B cell (primary cell): ENCODE measurements at regions not wholly inside any gene's neighbourhood (a gene's known extent, or its start where the extent isn't known, plus 50 kb on each side); places are given as distances from the start of the nearest gene placed in this dataset.

ENCODE experiments used
- EZH2 ChIP-seq: IDR thresholded peaks from 2 replicates; pipeline ENCODE4 v1.6.1; 2012; ENCODE audit warnings: borderline replicate concordance, low read depth, mild to moderate bottlenecking, moderate library complexity, low read length; ENCODE audit not compliant: insufficient read depth, poor library complexity, severe bottlenecking
- TF ChIP-seq, protein P1 (sequence below): fragments of 200-600 bp; IDR thresholded peaks from one replicate; pipeline ENCODE4 v1.8.0; 2022; ENCODE audit warnings: antibody characterized with exemption, mild to moderate bottlenecking

DNA sequence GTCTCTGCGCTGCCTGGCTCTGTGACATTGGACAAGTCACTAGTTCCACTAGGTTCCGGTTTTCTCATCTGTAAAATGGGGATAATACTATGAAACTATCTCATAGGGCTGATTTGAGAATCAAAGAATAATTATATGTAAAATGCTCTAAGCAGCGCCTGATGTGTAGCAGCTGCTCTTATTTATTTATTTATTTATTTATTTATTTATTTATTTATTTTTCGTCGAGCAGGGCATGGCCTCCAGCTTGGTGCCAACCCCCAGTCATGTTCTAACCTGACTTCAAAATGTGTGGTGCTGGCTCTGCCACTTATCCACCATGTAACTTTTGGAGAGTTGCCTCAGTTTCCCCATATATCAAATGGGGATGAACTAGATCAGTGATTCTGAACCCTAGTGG lies 93.5 kb upstream of the GSC start:
- TF ChIP-seq, protein P1, sequence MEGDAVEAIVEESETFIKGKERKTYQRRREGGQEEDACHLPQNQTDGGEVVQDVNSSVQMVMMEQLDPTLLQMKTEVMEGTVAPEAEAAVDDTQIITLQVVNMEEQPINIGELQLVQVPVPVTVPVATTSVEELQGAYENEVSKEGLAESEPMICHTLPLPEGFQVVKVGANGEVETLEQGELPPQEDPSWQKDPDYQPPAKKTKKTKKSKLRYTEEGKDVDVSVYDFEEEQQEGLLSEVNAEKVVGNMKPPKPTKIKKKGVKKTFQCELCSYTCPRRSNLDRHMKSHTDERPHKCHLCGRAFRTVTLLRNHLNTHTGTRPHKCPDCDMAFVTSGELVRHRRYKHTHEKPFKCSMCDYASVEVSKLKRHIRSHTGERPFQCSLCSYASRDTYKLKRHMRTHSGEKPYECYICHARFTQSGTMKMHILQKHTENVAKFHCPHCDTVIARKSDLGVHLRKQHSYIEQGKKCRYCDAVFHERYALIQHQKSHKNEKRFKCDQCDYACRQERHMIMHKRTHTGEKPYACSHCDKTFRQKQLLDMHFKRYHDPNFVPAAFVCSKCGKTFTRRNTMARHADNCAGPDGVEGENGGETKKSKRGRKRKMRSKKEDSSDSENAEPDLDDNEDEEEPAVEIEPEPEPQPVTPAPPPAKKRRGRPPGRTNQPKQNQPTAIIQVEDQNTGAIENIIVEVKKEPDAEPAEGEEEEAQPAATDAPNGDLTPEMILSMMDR, result no peak
- TF ChIP-seq EZH2, result no peak
